Epithelial cell of prostate (primary cell): ENCODE measurements at regions not wholly inside any gene's neighbourhood (a gene's known extent, or its start where the extent isn't known, plus 50 kb on each side); places are given as distances from the start of the nearest gene placed in this dataset.
A peak's percentile ranks its signal among the peaks of the same experiment; 100 is the strongest.
"Not testable (repeated sequence)": the region's sequence is repeated elsewhere in the genome, so short reads cannot be mapped to it uniquely, and the experiment has no call there.

Experiments
- DNase-seq: peaks from one replicate; pipeline ENCODE4 v3.0.0-alpha.2; 2011; ENCODE audit warnings: low read depth, low spot score
- H3K27ac ChIP-seq: fragments of 450-650 bp; 2 replicates; pipeline ENCODE4 v1.5.1; 2017; ENCODE audit warnings: mild to moderate bottlenecking

GRCh38 chr18:34280000-34280399, 55.3 kb upstream of the NOL4 start:
- DNase-seq, result no peak
- no peak overlapping the region for H3K27ac ChIP-seq

- no peak overlapping the region for H3K27ac ChIP-seq
- DNase-seq, result no peak
Measured at GRCh38 chr18:34280653-34281052, 55.9 kb upstream of the NOL4 start.

- no peak for DNase-seq
- no peak overlapping the region for H3K27ac ChIP-seq
Measured at GRCh38 chr18:34281290-34281689, 56.6 kb upstream of the NOL4 start.

GRCh38 chr18:34281722-34282121, 57.0 kb upstream of the NOL4 start:
- no peak overlapping the region for H3K27ac ChIP-seq
- DNase-seq, result no peak

GRCh38 chr18:34283506-34283905, 58.8 kb upstream of the NOL4 start:
- no peak overlapping the region for H3K27ac ChIP-seq
- DNase-seq, result no peak

GRCh38 chr18:34287825-34288224, 63.1 kb upstream of the NOL4 start:
- no peak for DNase-seq
- no peak overlapping the region for H3K27ac ChIP-seq

- H3K27ac ChIP-seq, result no peak overlapping the region
- DNase-seq, result no peak
Measured at GRCh38 chr18:34292594-34292993, 67.9 kb upstream of the NOL4 start.

- DNase-seq, result no peak
- no peak overlapping the region for H3K27ac ChIP-seq
Measured at GRCh38 chr18:34297287-34297686, 72.6 kb upstream of the NOL4 start.

- no peak for DNase-seq
- no peak overlapping the region for H3K27ac ChIP-seq
Measured at GRCh38 chr18:34299828-34300227, 75.1 kb upstream of the NOL4 start.

GRCh38 chr18:34311468-34311867, 86.8 kb upstream of the NOL4 start:
- DNase-seq, result no peak
- H3K27ac ChIP-seq, result no peak overlapping the region

- no peak for DNase-seq
Measured at GRCh38 chr18:34314847-34315246, 90.1 kb upstream of the NOL4 start.

GRCh38 chr18:34315591-34316352, 91.1 kb upstream of the NOL4 start:
- H3K27ac ChIP-seq, result no peak overlapping the region
- peak; percentile 14 for DNase-seq

More at GRCh38 chr18:34314847-34315246, 90.1 kb upstream of the NOL4 start:
- no peak overlapping the region for H3K27ac ChIP-seq

- no peak for DNase-seq
- H3K27ac ChIP-seq, result no peak overlapping the region
Measured at GRCh38 chr18:34320267-34320666, 95.6 kb upstream of the NOL4 start.

- no peak overlapping the region for H3K27ac ChIP-seq
- DNase-seq, result no peak
Measured at GRCh38 chr18:34321066-34321465, 96.4 kb upstream of the NOL4 start.

GRCh38 chr18:34322365-34323289, 97.9 kb upstream of the NOL4 start:
- DNase-seq, result peak; percentile 5
- no peak overlapping the region for H3K27ac ChIP-seq

GRCh38 chr18:34329840-34330239, 105.1 kb upstream of the NOL4 start:
- no peak for DNase-seq
- no peak overlapping the region for H3K27ac ChIP-seq

- DNase-seq, result no peak
- no peak overlapping the region for H3K27ac ChIP-seq
Measured at GRCh38 chr18:34330308-34330707, 105.6 kb upstream of the NOL4 start.

- DNase-seq, H3K27ac ChIP-seq: not testable (repeated sequence)
Measured at GRCh38 chr18:34330907-34331306, 106.2 kb upstream of the NOL4 start.

- H3K27ac ChIP-seq, result not testable (repeated sequence)
Measured at GRCh38 chr18:34331343-34331742, 106.6 kb upstream of the NOL4 start.

GRCh38 chr18:34339155-34339554, 114.4 kb upstream of the NOL4 start:
- H3K27ac ChIP-seq, result no peak overlapping the region
- DNase-seq, result no peak

More at GRCh38 chr18:34331343-34331742, 106.6 kb upstream of the NOL4 start:
- DNase-seq, result not testable (repeated sequence)

GRCh38 chr18:34342960-34343359, 118.2 kb upstream of the NOL4 start:
- no peak for DNase-seq
- no peak overlapping the region for H3K27ac ChIP-seq
